Right lobe of liver (tissue), 6 donors: ENCODE measurements at regions not wholly inside any gene's neighbourhood (a gene's known extent, or its start where the extent isn't known, plus 50 kb on each side); places are given as distances from the start of the nearest gene placed in this dataset.

ENCODE experiments used
- ATAC-seq, 4 donors: fragments of 200-7000 bp; cut with Tn5 transposase; one replicate each; pipeline ENCODE4 v1.9.1; 2020; ENCODE audit warnings: mild to moderate bottlenecking in 4 of 4, moderate library complexity in 4 of 4
- DNase-seq, 3 donors: peaks; one replicate each; pipeline ENCODE4 v3.0.0-alpha.2; 2020
- H3K27ac ChIP-seq, 3 donors: fragments of 200-600 bp; one replicate each; pipeline ENCODE4 v1.8.0; 2022
- H3K27me3 ChIP-seq, 2 donors: fragments of 200-600 bp; one replicate each; pipeline ENCODE4 v1.8.0; 2022
- H3K36me3 ChIP-seq, 4 donors: fragments of 200-600 bp; sonication (generic) in 1 of 4; one replicate each; pipeline versions ENCODE4 v1.5.1 to v1.8.0; 2017 to 2022; ENCODE audit warnings: control low read depth in 1 of 4
- H3K4me1 ChIP-seq, 4 donors: fragments of 200-600 bp; sonication (generic) in 1 of 4; one replicate each; pipeline versions ENCODE4 v1.5.1 to v1.8.0; 2017 to 2022; ENCODE audit warnings: control low read depth in 1 of 4
- H3K4me3 ChIP-seq, 3 donors: fragments of 200-600 bp; one replicate each; pipeline ENCODE4 v1.8.0; 2022
- H3K9me3 ChIP-seq, 4 donors: fragments of 200-600 bp; sonication (generic) in 1 of 4; one replicate each; pipeline versions ENCODE4 v1.5.1 to v1.8.0; 2017 to 2022; ENCODE audit warnings: control low read depth in 1 of 4
- POLR2A ChIP-seq: fragments of 450-650 bp; IDR thresholded peaks from one replicate; pipeline ENCODE4 v1.6.1; 2017; ENCODE audit warnings: antibody characterized with exemption, mild to moderate bottlenecking
- WGBS: methylation state at CpG from one replicate; pipeline ENCODE4 v1.1.6; 2018; ENCODE audit warnings: low coverage, low lambda C conversion rate; ENCODE audit not compliant: insufficient coverage; ENCODE audit errors: missing lambda C conversion rate; 5-methylcytosine and 5-hydroxymethylcytosine counted together
- intact Hi-C, 2 donors: fragments of 100-400 bp; cut with DNase I; formaldehyde crosslinking; loops; one replicate each; pipeline versions ENCODE4 v1.11.2 to v1.14.1; 2022
- TF ChIP-seq, protein P1 (sequence below), 4 donors: fragments of 200-600 bp in 3 of 4; fragments of 450-650 bp in 1 of 4; IDR thresholded peaks; one replicate each; pipeline versions ENCODE4 v1.5.1 to v1.8.0; 2016 to 2022; ENCODE audit warnings: antibody characterized with exemption in 4 of 4, mild to moderate bottlenecking in 2 of 4
- donor health status: DM: no; HTN: yes; CAD: no.
- donor health status: DM: no; HTN: no; CAD: no.
- donor health status: DM: no; HTN: no; CAD: no.
- donor health status: DM: no; HTN: yes; CAD: no.
- donor health status: DM: no; HTN: yes; CAD: no.

- Histone ChIP-seq H3K27me3 (no peaks in the 10 kb centered on the region), H3K9me3 (no peaks in the 10 kb centered on the region), H3K4me1 (no peaks in the 10 kb centered on the region), H3K36me3 (no peaks in the 10 kb centered on the region), H3K4me3 (no peak overlapping the region), H3K27ac (no peak overlapping the region)
- intact Hi-C loops: no loop called here
- DNase-seq (no peak), ATAC-seq (no peak)
- WGBS: 85% methylated on average over 3 of the region's 3 CpGs
- no peak for TF ChIP-seq POLR2A
Measured at GRCh38 chr21:28445141-28445830, 547.4 kb downstream of the LTN1 start.

GRCh38 chr21:28444557-28444956, 548.1 kb downstream of the LTN1 start:
- Histone ChIP-seq H3K9me3 (no peaks in the 10 kb centered on the region), H3K4me1 (no peaks in the 10 kb centered on the region), H3K27ac (no peak overlapping the region), H3K4me3 (no peak overlapping the region), H3K27me3 (no peaks in the 10 kb centered on the region), H3K36me3 (no peaks in the 10 kb centered on the region)
- DNase-seq (no peak), ATAC-seq (no peak)
- TF ChIP-seq POLR2A: no peak
- TF ChIP-seq, protein P1, sequence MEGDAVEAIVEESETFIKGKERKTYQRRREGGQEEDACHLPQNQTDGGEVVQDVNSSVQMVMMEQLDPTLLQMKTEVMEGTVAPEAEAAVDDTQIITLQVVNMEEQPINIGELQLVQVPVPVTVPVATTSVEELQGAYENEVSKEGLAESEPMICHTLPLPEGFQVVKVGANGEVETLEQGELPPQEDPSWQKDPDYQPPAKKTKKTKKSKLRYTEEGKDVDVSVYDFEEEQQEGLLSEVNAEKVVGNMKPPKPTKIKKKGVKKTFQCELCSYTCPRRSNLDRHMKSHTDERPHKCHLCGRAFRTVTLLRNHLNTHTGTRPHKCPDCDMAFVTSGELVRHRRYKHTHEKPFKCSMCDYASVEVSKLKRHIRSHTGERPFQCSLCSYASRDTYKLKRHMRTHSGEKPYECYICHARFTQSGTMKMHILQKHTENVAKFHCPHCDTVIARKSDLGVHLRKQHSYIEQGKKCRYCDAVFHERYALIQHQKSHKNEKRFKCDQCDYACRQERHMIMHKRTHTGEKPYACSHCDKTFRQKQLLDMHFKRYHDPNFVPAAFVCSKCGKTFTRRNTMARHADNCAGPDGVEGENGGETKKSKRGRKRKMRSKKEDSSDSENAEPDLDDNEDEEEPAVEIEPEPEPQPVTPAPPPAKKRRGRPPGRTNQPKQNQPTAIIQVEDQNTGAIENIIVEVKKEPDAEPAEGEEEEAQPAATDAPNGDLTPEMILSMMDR (IDR thresholded peaks at IDR 0.05): no peak
- intact Hi-C loops: no loop called here

GRCh38 chr21:28444111-28444510, 548.6 kb downstream of the LTN1 start:
- Histone ChIP-seq H3K36me3 (no peaks in the 10 kb centered on the region), H3K4me1 (no peaks in the 10 kb centered on the region), H3K4me3 (no peak overlapping the region), H3K27me3 (no peaks in the 10 kb centered on the region), H3K27ac (no peak overlapping the region), H3K9me3 (no peaks in the 10 kb centered on the region)
- intact Hi-C loops: no loop called here
- WGBS: 61% methylated on average over 2 of the region's 2 CpGs
- DNase-seq (no peak), ATAC-seq (no peak)
- TF ChIP-seq POLR2A: no peak
- TF ChIP-seq, protein P1 (IDR thresholded peaks at IDR 0.05): no peak

DNA sequence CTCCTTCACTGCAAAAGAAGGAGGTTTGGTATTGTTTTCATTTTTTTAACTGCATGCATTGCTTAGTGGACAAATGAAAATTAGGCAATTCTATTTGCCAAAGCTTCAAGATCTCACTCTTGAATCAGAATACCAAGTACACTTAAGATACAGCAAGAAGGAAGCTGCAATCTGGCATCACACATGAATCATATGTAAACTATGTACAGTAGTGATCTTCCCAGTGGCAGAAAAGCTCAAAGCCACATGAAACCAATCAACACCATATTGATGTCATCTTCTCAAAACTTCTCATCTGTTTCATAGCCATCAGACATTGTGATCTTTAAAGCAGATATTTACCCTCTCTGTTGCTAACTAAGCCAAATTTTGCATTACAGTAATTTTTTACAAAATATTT, 550.1 kb downstream of the LTN1 start:
- Histone ChIP-seq H3K36me3 (no peaks in the 10 kb centered on the region), H3K9me3 (no peaks in the 10 kb centered on the region), H3K4me3 (no peak overlapping the region), H3K27ac (no peak overlapping the region), H3K27me3 (no peaks in the 10 kb centered on the region), H3K4me1 (no peaks in the 10 kb centered on the region)
- no peak for DNase-seq
- intact Hi-C loops: no loop called here
- no peak for ATAC-seq
- TF ChIP-seq, protein P1 (IDR thresholded peaks at IDR 0.05): no peak
- TF ChIP-seq POLR2A: no peak

- intact Hi-C loops: no loop called here
- no peak for DNase-seq
- no peaks in the 10 kb centered on the region for H3K4me1 ChIP-seq
- no peak overlapping the region for H3K4me3 ChIP-seq
- H3K9me3 ChIP-seq: no peaks in the 10 kb centered on the region
- WGBS: 86% methylated on average over 4 of the region's 4 CpGs
- H3K36me3 ChIP-seq: no peaks in the 10 kb centered on the region
- no peak overlapping the region for H3K27ac ChIP-seq
- H3K27me3 ChIP-seq: no peaks in the 10 kb centered on the region
- TF ChIP-seq POLR2A: no peak
- TF ChIP-seq, protein P1 (IDR thresholded peaks at IDR 0.05): no peak
- no peak for ATAC-seq
Measured at GRCh38 chr21:28442085-28442484, 550.6 kb downstream of the LTN1 start.
